Fibroblast of lung (primary cell): ENCODE measurements at regions not wholly inside any gene's neighbourhood (a gene's known extent, or its start where the extent isn't known, plus 50 kb on each side); places are given as distances from the start of the nearest gene placed in this dataset.

Experiments used
- EZH2 ChIP-seq: IDR thresholded peaks from 2 replicates; pipeline ENCODE4 v1.5.1; 2012; ENCODE audit warnings: low read length, control low read depth, mild to moderate bottlenecking; ENCODE audit errors: missing control alignments
- TF ChIP-seq, protein P1 (sequence below), 2 donors: IDR thresholded peaks in 1 of 2; conservative IDR thresholded peaks in 1 of 2; 1 replicate in 1 of 2; 2 replicates in 1 of 2; pipeline ENCODE4 v1.5.1; 2011 to 2012; ENCODE audit warnings: low read length in 2 of 2, control low read depth in 1 of 2, inconsistent platforms in 1 of 2, low read depth in 1 of 2, mild to moderate bottlenecking in 1 of 2

DNA sequence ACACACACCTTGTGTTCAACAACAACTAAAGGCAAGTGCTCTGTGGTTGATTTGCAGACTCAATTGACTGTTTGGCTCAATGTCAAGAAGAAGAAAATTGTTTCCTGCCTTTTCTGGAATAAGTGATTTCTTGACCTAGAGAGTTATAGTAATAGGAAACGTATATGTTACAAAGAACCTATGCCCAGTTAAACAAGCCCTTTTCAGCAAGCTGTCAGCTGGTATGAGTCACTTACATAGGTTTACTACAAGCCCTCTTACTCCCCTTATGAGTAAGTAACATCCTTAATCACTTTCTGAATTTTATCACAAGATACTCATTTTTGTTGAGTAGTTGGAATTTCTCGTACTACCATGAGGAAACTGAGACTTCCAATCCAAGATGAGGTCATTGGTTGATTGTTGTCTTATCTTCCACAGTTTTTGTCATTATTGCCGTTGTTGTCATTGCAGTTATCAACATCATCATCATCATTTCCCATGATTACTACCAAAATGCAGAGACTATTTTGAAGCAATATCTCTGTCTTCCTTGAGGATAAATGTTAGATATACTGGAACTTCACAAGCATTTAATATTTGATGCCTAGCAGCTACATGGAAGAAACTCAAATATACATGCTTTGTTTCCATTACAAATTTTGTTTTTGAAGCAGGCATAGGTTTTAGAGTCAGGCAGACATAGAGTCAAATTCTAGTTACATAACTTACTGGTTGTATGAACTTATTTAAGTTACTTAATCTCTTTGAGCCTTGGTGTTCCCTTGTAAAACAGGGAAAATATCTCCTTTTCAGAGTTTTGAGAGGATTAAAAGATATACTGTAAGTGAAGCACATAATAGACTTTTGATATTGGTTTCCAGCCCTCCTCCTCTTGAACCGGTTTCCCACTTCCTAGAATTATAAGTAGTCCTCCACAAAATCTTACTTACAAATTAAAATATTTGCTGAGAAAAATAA, 106.0 kb downstream of the RAP2A start:
- TF ChIP-seq, protein P1, sequence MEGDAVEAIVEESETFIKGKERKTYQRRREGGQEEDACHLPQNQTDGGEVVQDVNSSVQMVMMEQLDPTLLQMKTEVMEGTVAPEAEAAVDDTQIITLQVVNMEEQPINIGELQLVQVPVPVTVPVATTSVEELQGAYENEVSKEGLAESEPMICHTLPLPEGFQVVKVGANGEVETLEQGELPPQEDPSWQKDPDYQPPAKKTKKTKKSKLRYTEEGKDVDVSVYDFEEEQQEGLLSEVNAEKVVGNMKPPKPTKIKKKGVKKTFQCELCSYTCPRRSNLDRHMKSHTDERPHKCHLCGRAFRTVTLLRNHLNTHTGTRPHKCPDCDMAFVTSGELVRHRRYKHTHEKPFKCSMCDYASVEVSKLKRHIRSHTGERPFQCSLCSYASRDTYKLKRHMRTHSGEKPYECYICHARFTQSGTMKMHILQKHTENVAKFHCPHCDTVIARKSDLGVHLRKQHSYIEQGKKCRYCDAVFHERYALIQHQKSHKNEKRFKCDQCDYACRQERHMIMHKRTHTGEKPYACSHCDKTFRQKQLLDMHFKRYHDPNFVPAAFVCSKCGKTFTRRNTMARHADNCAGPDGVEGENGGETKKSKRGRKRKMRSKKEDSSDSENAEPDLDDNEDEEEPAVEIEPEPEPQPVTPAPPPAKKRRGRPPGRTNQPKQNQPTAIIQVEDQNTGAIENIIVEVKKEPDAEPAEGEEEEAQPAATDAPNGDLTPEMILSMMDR (conservative IDR thresholded peaks at IDR 0.05 in 1 of 2, IDR thresholded peaks at IDR 0.05 in 1 of 2; ENCODE audit: low read depth in 1 of 2, low read length in 2 of 2), result no peak
- no peak for TF ChIP-seq EZH2
